Peyer's patch (tissue), 4 donors: ENCODE measurements at regions not wholly inside any gene's neighbourhood (a gene's known extent, or its start where the extent isn't known, plus 50 kb on each side); places are given as distances from the start of the nearest gene placed in this dataset.

Source experiments
- POLR2A ChIP-seq, 2 donors: fragments of 450-650 bp; IDR thresholded peaks; one replicate each; pipeline ENCODE4 v1.5.1; 2017; ENCODE audit warnings: antibody characterized with exemption in 2 of 2, mild to moderate bottlenecking in 2 of 2, moderate library complexity in 2 of 2
- TF ChIP-seq, protein P1 (sequence below), 6 experiments: fragments of 450-650 bp in 4 of 6; fragments of 200-600 bp in 2 of 6; sonication (generic) in 1 of 6; IDR thresholded peaks; one replicate each; pipeline ENCODE4 v1.5.1; 2017 to 2019; ENCODE audit warnings: antibody characterized with exemption in 6 of 6, mild to moderate bottlenecking in 3 of 6, moderate library complexity in 1 of 6

DNA sequence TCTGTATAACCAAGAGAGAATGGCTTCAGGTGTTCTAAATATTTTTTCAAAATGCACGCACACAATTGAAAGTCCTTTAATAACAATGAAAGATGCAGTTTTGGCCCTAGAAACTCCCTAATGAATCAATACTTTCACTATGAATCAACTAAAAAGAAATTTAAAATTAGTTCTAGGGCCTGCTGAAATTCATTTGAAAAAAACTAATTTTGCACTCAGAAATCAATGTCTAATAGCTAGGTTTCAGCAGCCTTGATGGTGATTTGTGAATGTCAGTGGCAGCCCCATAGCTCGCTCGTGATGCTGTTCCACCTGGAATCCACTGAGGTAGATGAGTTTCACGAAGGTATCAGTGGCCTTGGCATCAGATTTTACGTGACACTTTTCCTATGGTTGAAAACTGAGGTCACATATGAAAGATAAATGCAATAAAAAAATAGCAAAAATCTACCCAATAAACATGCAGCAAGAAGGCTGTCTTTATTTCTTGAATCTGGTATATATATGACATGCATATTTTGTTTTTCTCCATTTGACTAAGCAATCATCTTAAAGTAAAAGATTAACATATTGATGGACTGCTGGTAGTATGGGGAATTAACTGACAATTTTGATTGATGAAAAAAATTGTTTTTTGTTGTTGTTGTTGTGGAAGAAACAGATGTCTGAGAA is 141.0 kb downstream of the AKAP11 start:
- TF ChIP-seq, protein P1, sequence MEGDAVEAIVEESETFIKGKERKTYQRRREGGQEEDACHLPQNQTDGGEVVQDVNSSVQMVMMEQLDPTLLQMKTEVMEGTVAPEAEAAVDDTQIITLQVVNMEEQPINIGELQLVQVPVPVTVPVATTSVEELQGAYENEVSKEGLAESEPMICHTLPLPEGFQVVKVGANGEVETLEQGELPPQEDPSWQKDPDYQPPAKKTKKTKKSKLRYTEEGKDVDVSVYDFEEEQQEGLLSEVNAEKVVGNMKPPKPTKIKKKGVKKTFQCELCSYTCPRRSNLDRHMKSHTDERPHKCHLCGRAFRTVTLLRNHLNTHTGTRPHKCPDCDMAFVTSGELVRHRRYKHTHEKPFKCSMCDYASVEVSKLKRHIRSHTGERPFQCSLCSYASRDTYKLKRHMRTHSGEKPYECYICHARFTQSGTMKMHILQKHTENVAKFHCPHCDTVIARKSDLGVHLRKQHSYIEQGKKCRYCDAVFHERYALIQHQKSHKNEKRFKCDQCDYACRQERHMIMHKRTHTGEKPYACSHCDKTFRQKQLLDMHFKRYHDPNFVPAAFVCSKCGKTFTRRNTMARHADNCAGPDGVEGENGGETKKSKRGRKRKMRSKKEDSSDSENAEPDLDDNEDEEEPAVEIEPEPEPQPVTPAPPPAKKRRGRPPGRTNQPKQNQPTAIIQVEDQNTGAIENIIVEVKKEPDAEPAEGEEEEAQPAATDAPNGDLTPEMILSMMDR (IDR thresholded peaks at IDR 0.05), result no peak
- TF ChIP-seq POLR2A (IDR thresholded peaks at IDR 0.05), result no peak
